Right atrium auricular region (tissue), 2 donors: ENCODE measurements at regions not wholly inside any gene's neighbourhood (a gene's known extent, or its start where the extent isn't known, plus 50 kb on each side); places are given as distances from the start of the nearest gene placed in this dataset.

Source experiments
- DNase-seq: peaks from one replicate; pipeline ENCODE4 v3.0.0-alpha.2; 2019; ENCODE audit warnings: low spot score
- H3K27ac ChIP-seq, 2 donors: fragments of 200-600 bp; sonication (generic); 1 replicate in 1 of 2; 2 replicates in 1 of 2; pipeline ENCODE4 v1.5.1; 2016 to 2019
- H3K27me3 ChIP-seq, 2 donors: fragments of 200-600 bp; sonication (generic); one replicate each; pipeline versions ENCODE4 v1.5.1 to v1.6.0; 2017 to 2019
- H3K36me3 ChIP-seq: fragments of 200-600 bp; sonication (generic); one replicate; pipeline ENCODE4 v1.5.1; 2016
- H3K4me1 ChIP-seq, 2 donors: fragments of 200-600 bp; sonication (generic); one replicate each; pipeline versions ENCODE4 v1.5.1 to v1.6.0; 2017 to 2019
- H3K4me3 ChIP-seq, 2 donors: fragments of 200-600 bp; sonication (generic); 1 replicate in 1 of 2; 2 replicates in 1 of 2; pipeline ENCODE4 v1.5.1; 2017 to 2019; ENCODE audit warnings: mild to moderate bottlenecking in 1 of 2, moderate library complexity in 1 of 2
- H3K9me3 ChIP-seq, 2 donors: fragments of 200-600 bp; sonication (generic); one replicate each; pipeline ENCODE4 v1.5.1; 2019
- CTCF ChIP-seq, 2 donors: fragments of 200-600 bp; sonication (generic); IDR thresholded peaks; one replicate each; pipeline ENCODE4 v1.5.1; 2019; ENCODE audit warnings: antibody characterized with exemption in 2 of 2

- Histone ChIP-seq H3K4me3 (no peak overlapping the region), H3K9me3 (no peaks in the 10 kb centered on the region), H3K4me1 (no peaks in the 10 kb centered on the region), H3K36me3 (no peaks in the 10 kb centered on the region), H3K27me3 (no peaks in the 10 kb centered on the region), H3K27ac (no peak overlapping the region)
- no peak for TF ChIP-seq CTCF (IDR thresholded peaks at IDR 0.05)
- no peak for DNase-seq
Measured at GRCh38 chr6:156651486-156651885, 125.7 kb upstream of the ARID1B start.

- H3K4me1 ChIP-seq, result no peaks in the 10 kb centered on the region
- no peaks in the 10 kb centered on the region for H3K27me3 ChIP-seq
- H3K9me3 ChIP-seq, result no peaks in the 10 kb centered on the region
- H3K4me3 ChIP-seq, result no peak overlapping the region
- no peak overlapping the region for H3K27ac ChIP-seq
- no peaks in the 10 kb centered on the region for H3K36me3 ChIP-seq
- no peak for TF ChIP-seq CTCF (IDR thresholded peaks at IDR 0.05)
- DNase-seq, result no peak
Measured at GRCh38 chr6:156650896-156651390, 126.2 kb upstream of the ARID1B start.

- no peak for DNase-seq
- no peaks in the 10 kb centered on the region for H3K4me1 ChIP-seq
- no peaks in the 10 kb centered on the region for H3K9me3 ChIP-seq
- no peak for TF ChIP-seq CTCF (IDR thresholded peaks at IDR 0.05)
- H3K27ac ChIP-seq, result no peak overlapping the region
- H3K36me3 ChIP-seq, result no peaks in the 10 kb centered on the region
- H3K4me3 ChIP-seq, result no peak overlapping the region
- no peaks in the 10 kb centered on the region for H3K27me3 ChIP-seq
Measured at GRCh38 chr6:156648616-156649015, 128.6 kb upstream of the ARID1B start.

- no peak overlapping the region for H3K27ac ChIP-seq
- no peaks in the 10 kb centered on the region for H3K4me1 ChIP-seq
- no peak for TF ChIP-seq CTCF (IDR thresholded peaks at IDR 0.05)
- H3K36me3 ChIP-seq, result no peaks in the 10 kb centered on the region
- no peaks in the 10 kb centered on the region for H3K27me3 ChIP-seq
- no peaks in the 10 kb centered on the region for H3K9me3 ChIP-seq
- DNase-seq, result no peak
- no peak overlapping the region for H3K4me3 ChIP-seq
Measured at GRCh38 chr6:156647991-156648390, 129.2 kb upstream of the ARID1B start.

GRCh38 chr6:156647140-156647784 lies 129.9 kb upstream of the ARID1B start:
- Histone ChIP-seq H3K4me3 (no peak overlapping the region), H3K27ac (no peak overlapping the region), H3K4me1 (no peaks in the 10 kb centered on the region), H3K27me3 (no peaks in the 10 kb centered on the region), H3K9me3 (no peaks in the 10 kb centered on the region), H3K36me3 (no peaks in the 10 kb centered on the region)
- no peak for DNase-seq
- no peak for TF ChIP-seq CTCF (IDR thresholded peaks at IDR 0.05)

- no peak for DNase-seq
- Histone ChIP-seq H3K4me3 (no peak overlapping the region), H3K36me3 (no peaks in the 10 kb centered on the region), H3K27ac (no peak overlapping the region), H3K27me3 (no peaks in the 10 kb centered on the region), H3K9me3 (peaks cover 0 to 3% of the 10 kb centered on the region in 2 donors), H3K4me1 (no peaks in the 10 kb centered on the region)
- no peak for TF ChIP-seq CTCF (IDR thresholded peaks at IDR 0.05)
Measured at GRCh38 chr6:156646496-156646895, 130.7 kb upstream of the ARID1B start.
